A204.1 (cell line): ENCODE measurements at regions not wholly inside any gene's neighbourhood (a gene's known extent, or its start where the extent isn't known, plus 50 kb on each side); places are given as distances from the start of the nearest gene placed in this dataset.
"Not testable (repeated sequence)": the region's sequence is repeated elsewhere in the genome, so short reads cannot be mapped to it uniquely, and the experiment has no call there.

ENCODE experiments used
- FAIRE-seq: peaks from 2 replicates; lab custom pipeline; 2012; peaks lifted over from hg19 to GRCh38; lab: Jason Lieb, UNC

- FAIRE-seq = no peak
Measured at GRCh38 chr2:193303464-193303863, 1108.7 kb upstream of the TMEFF2 start.

- FAIRE-seq = no peak
Measured at GRCh38 chr2:193294371-193294770, 1099.6 kb upstream of the TMEFF2 start.

- no peak for FAIRE-seq
Measured at GRCh38 chr2:193279361-193279760, 1084.6 kb upstream of the TMEFF2 start.

- FAIRE-seq = no peak
Measured at GRCh38 chr2:193276988-193277387, 1082.3 kb upstream of the TMEFF2 start.

- FAIRE-seq = no peak
Measured at GRCh38 chr2:193276560-193276959, 1081.8 kb upstream of the TMEFF2 start.

GRCh38 chr2:193276069-193276468 is 1081.3 kb upstream of the TMEFF2 start:
- FAIRE-seq = no peak

- no peak for FAIRE-seq
Measured at GRCh38 chr2:193272011-193272410, 1077.3 kb upstream of the TMEFF2 start.

- no peak for FAIRE-seq
Measured at GRCh38 chr2:193270816-193271215, 1076.1 kb upstream of the TMEFF2 start.

- no peak for FAIRE-seq
Measured at GRCh38 chr2:193267496-193268002, 1072.8 kb upstream of the TMEFF2 start.

GRCh38 chr2:193253014-193253530 is 1058.3 kb upstream of the TMEFF2 start:
- no peak for FAIRE-seq

GRCh38 chr2:193251909-193252308 is 1057.2 kb upstream of the TMEFF2 start:
- FAIRE-seq = no peak

GRCh38 chr2:193250389-193250788 is 1055.7 kb upstream of the TMEFF2 start:
- FAIRE-seq = no peak

GRCh38 chr2:193240752-193241151 is 1046.0 kb upstream of the TMEFF2 start:
- FAIRE-seq = no peak

GRCh38 chr2:193231634-193232033 is 1036.9 kb upstream of the TMEFF2 start:
- FAIRE-seq = no peak

GRCh38 chr2:193228276-193228675 is 1033.5 kb upstream of the TMEFF2 start:
- FAIRE-seq = no peak

- no peak for FAIRE-seq
Measured at GRCh38 chr2:193222454-193222853, 1027.7 kb upstream of the TMEFF2 start.

GRCh38 chr2:193219413-193219812 is 1024.7 kb upstream of the TMEFF2 start:
- peak; percentile 53 for FAIRE-seq

GRCh38 chr2:193201583-193201982 is 1006.9 kb upstream of the TMEFF2 start:
- no peak for FAIRE-seq

- FAIRE-seq = no peak
Measured at GRCh38 chr2:193199322-193199721, 1004.6 kb upstream of the TMEFF2 start.

GRCh38 chr2:193187816-193188215 is 993.1 kb upstream of the TMEFF2 start:
- FAIRE-seq = no peak

- not testable (repeated sequence) for FAIRE-seq
Measured at GRCh38 chr2:193170981-193171380, 976.2 kb upstream of the TMEFF2 start.

GRCh38 chr2:193156480-193156879 is 961.7 kb upstream of the TMEFF2 start:
- no peak for FAIRE-seq

- FAIRE-seq = no peak
Measured at GRCh38 chr2:193154076-193154475, 959.3 kb upstream of the TMEFF2 start.

GRCh38 chr2:193153576-193153975 is 958.8 kb upstream of the TMEFF2 start:
- FAIRE-seq = no peak

- FAIRE-seq = not testable (repeated sequence)
Measured at GRCh38 chr2:193142467-193142866, 947.7 kb upstream of the TMEFF2 start.
